CD4-positive, CD25-positive, alpha-beta regulatory T cell (primary cell): ENCODE measurements at regions not wholly inside any gene's neighbourhood (a gene's known extent, or its start where the extent isn't known, plus 50 kb on each side); places are given as distances from the start of the nearest gene placed in this dataset.

Experiments used
- ATAC-seq, 2 donors: fragments of 150-1000 bp; cut with Tn5 transposase; one replicate each; pipeline ENCODE4 v1.10.0; 2021; ENCODE audit warnings: low read depth in 2 of 2, moderate number of reproducible peaks in 2 of 2, moderate library complexity in 1 of 2
- DNase-seq, 3 donors: peaks; one replicate each; pipeline versions ENCODE4 v3.0.0 to v3.0.0-alpha.2; 2012 to 2022; ENCODE audit warnings: mixed read lengths in 1 of 3
- H3K27ac ChIP-seq: one replicate; pipeline ENCODE4 v1.7.0; 2013; ENCODE audit warnings: mild to moderate bottlenecking, low read length; ENCODE audit not compliant: insufficient read depth, poor library complexity, severe bottlenecking
- H3K27me3 ChIP-seq: one replicate; pipeline ENCODE4 v1.7.0; 2013; ENCODE audit warnings: low read length; ENCODE audit not compliant: control insufficient read depth, insufficient read depth
- H3K36me3 ChIP-seq: one replicate; pipeline ENCODE4 v1.7.0; 2013; ENCODE audit warnings: mild to moderate bottlenecking, low read length, moderate library complexity; ENCODE audit not compliant: control insufficient read depth, insufficient read depth
- H3K4me1 ChIP-seq: 2 replicates; pipeline ENCODE4 v1.7.0; 2013; ENCODE audit warnings: mild to moderate bottlenecking, low read length; ENCODE audit not compliant: insufficient read depth, control insufficient read depth, poor library complexity, severe bottlenecking
- H3K4me3 ChIP-seq: one replicate; pipeline ENCODE4 v1.7.0; 2013; ENCODE audit warnings: low read depth, mild to moderate bottlenecking, low read length, moderate library complexity
- H3K9me3 ChIP-seq, 2 experiments: 1 replicate in 1 of 2; 2 replicates in 1 of 2; pipeline ENCODE4 v1.7.0; 2013; ENCODE audit warnings: low read length in 2 of 2, mild to moderate bottlenecking in 1 of 2, moderate library complexity in 1 of 2; ENCODE audit not compliant: control insufficient read depth in 2 of 2
- H3K27ac Mint-ChIP-seq, 3 donors: one replicate each; pipeline ENCODE4 v1.8.0; 2020 to 2022; ENCODE audit warnings: mild to moderate bottlenecking in 3 of 3, mixed read lengths in 3 of 3, moderate library complexity in 2 of 3
- H3K27me3 Mint-ChIP-seq: one replicate; pipeline ENCODE4 v1.8.0; 2022; ENCODE audit warnings: mild to moderate bottlenecking, mixed read lengths
- H3K36me3 Mint-ChIP-seq: one replicate; pipeline ENCODE4 v1.8.0; 2020; ENCODE audit warnings: mixed read lengths
- H3K4me1 Mint-ChIP-seq, 4 donors: one replicate each; pipeline ENCODE4 v1.8.0; 2020 to 2022; ENCODE audit warnings: mixed read lengths in 4 of 4, mild to moderate bottlenecking in 1 of 4
- H3K4me3 Mint-ChIP-seq, 4 donors: one replicate each; pipeline ENCODE4 v1.8.0; 2020 to 2022; ENCODE audit warnings: mild to moderate bottlenecking in 4 of 4, mixed read lengths in 4 of 4, moderate library complexity in 3 of 4
- H3K9me3 Mint-ChIP-seq, 7 donors: one replicate each; pipeline ENCODE4 v1.8.0; 2020 to 2022; ENCODE audit warnings: mixed read lengths in 7 of 7, mild to moderate bottlenecking in 3 of 7, moderate library complexity in 2 of 7

DNA sequence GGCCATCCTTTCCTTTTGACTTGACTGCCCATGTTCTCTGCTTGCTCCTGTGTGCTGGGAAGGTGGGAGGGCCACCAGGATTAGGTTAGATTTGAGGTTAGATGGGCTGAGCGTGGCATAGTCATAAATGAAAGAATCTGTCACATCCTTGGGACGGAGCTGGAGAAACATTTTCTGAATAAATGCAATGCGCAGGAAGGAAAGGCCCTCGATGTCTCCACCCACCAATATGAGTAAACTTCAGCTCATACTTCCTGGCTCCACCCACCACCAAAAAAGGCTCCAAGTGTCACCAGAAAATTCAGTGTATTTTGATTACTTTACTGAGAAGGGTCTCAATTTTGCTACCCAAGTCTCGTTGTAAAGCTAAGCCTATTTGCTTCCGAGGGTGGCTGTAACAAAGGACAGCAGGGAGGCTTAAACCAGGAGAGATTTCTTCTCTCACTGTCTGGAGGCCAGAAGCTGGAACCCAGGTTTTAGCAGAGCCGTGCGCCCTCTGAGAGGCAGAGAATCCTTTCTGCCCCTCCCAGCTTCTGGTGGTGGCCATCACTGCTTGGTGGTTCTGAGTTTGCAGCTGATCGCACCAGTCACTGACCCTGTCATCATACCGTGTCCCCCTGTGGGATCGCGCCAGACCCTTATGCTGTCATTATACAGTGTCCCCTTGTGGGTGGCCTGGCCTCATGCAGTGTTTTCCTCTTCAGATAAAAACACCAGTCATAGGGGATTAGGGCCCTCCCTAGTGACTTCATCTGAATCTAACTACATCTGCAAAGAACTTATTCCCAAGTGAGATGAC is 137.8 kb downstream of the TTLL2 start:
- Mint-ChIP-seq H3K36me3 (no peaks in the 10 kb centered on the region), H3K27ac (no peak overlapping the region)

DNA sequence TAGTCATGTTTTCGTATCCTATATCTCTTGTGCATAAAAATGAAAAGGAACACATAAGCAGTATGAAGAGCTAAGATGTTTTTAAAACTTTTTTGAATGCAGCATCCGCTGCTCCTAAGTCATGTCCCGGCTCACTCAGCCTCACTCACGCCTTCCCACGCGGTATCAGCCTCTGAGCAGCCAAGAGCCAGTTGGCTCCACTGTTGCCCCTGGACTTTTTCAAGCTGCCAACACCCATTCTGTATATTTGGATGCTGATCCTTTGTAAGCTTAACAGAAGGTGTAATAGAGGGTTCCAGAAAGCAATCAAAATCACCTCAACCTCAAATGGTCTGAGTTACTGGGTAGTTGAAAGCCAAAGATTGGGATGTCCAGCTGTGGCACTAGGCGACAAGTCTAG is 139.3 kb downstream of the TTLL2 start:
- no peaks in the 10 kb centered on the region for H3K9me3 Mint-ChIP-seq

More for the DNA sequence above, 137.8 kb downstream of the TTLL2 start:
- peaks cover 3% of the 10 kb centered on the region for H3K27me3 ChIP-seq
- no peaks in the 10 kb centered on the region for H3K9me3 Mint-ChIP-seq
- DNase-seq (no peak), ATAC-seq (no peak)
- H3K4me3 ChIP-seq: no peak overlapping the region
- H3K4me3 Mint-ChIP-seq: no peak overlapping the region
- H3K27ac ChIP-seq: no peak overlapping the region
- H3K9me3 ChIP-seq: no peaks in the 10 kb centered on the region
- H3K4me1 Mint-ChIP-seq: no peaks in the 10 kb centered on the region
- no peaks in the 10 kb centered on the region for H3K4me1 ChIP-seq
- peaks cover 8% of the 10 kb centered on the region for H3K27me3 Mint-ChIP-seq
- H3K36me3 ChIP-seq: no peaks in the 10 kb centered on the region

GRCh38 chr6:167465482-167465881 is 140.6 kb downstream of the TTLL2 start:
- Mint-ChIP-seq H3K4me3 (no peak overlapping the region), H3K4me1 (no peaks in the 10 kb centered on the region), H3K27ac (no peak overlapping the region), H3K9me3 (no peaks in the 10 kb centered on the region), H3K27me3 (no peaks in the 10 kb centered on the region), H3K36me3 (no peaks in the 10 kb centered on the region)
- Histone ChIP-seq H3K27ac (no peak overlapping the region), H3K4me1 (no peaks in the 10 kb centered on the region), H3K36me3 (no peaks in the 10 kb centered on the region), H3K4me3 (no peak overlapping the region), H3K27me3 (no peaks in the 10 kb centered on the region), H3K9me3 (no peaks in the 10 kb centered on the region)
- DNase-seq: no peak
- no peak for ATAC-seq

More for the DNA sequence above, 139.3 kb downstream of the TTLL2 start:
- peaks cover 2% of the 10 kb centered on the region for H3K27me3 ChIP-seq
- no peaks in the 10 kb centered on the region for H3K4me1 ChIP-seq
- H3K4me3 ChIP-seq: no peak overlapping the region
- no peak overlapping the region for H3K27ac Mint-ChIP-seq
- H3K4me3 Mint-ChIP-seq: no peak overlapping the region
- no peak overlapping the region for H3K27ac ChIP-seq
- DNase-seq (no peak), ATAC-seq (no peak)
- no peaks in the 10 kb centered on the region for H3K36me3 ChIP-seq
- no peaks in the 10 kb centered on the region for H3K36me3 Mint-ChIP-seq
- H3K4me1 Mint-ChIP-seq: no peaks in the 10 kb centered on the region
- no peaks in the 10 kb centered on the region for H3K9me3 ChIP-seq
- peaks cover 8% of the 10 kb centered on the region for H3K27me3 Mint-ChIP-seq

- DNase-seq (no peak), ATAC-seq (no peak)
- Histone ChIP-seq H3K4me3 (no peak overlapping the region), H3K36me3 (no peaks in the 10 kb centered on the region), H3K4me1 (no peaks in the 10 kb centered on the region), H3K27ac (no peak overlapping the region), H3K27me3 (no peaks in the 10 kb centered on the region), H3K9me3 (no peaks in the 10 kb centered on the region)
- H3K4me1 Mint-ChIP-seq: no peaks in the 10 kb centered on the region
- no peaks in the 10 kb centered on the region for H3K9me3 Mint-ChIP-seq
- H3K27ac Mint-ChIP-seq: no peak overlapping the region
- no peaks in the 10 kb centered on the region for H3K36me3 Mint-ChIP-seq
- no peaks in the 10 kb centered on the region for H3K27me3 Mint-ChIP-seq
- no peak overlapping the region for H3K4me3 Mint-ChIP-seq
These were observed 142.4 kb downstream of the TTLL2 start for GRCh38 chr6:167467282-167467681.

DNA sequence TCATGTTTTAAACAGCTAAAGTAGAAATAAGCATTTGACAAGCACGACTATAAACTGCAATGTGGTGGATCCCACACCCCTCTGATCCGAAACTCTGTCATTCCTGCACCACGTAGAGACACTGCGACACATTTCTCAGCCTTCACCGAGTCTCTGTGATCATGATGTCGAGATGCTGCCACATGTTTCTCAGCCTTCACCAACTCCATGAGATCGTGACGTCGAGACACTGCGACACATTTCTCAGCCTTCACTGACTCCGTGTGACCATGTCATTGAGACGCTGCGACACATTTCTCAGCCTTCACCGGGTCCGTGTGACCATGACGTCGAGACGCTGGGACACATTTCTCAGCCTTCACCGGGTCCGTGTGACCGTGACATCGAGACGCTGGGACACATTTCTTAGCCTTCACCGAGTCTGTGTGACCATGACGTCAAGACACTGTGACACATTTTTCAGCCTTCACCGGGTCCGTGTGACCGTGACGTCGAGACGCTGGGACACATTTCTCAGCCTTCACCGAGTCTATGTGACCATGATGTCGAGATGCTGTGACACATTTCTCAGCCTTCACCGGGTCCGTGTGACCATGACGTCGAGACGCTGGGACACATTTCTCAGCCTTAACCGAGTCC is 143.0 kb downstream of the TTLL2 start:
- DNase-seq: no peak
- H3K36me3 Mint-ChIP-seq: no peaks in the 10 kb centered on the region
- H3K4me3 ChIP-seq: no peak overlapping the region
- no peak overlapping the region for H3K4me3 Mint-ChIP-seq
- H3K27ac ChIP-seq: no peak overlapping the region
- H3K27me3 Mint-ChIP-seq: no peaks in the 10 kb centered on the region
- no peaks in the 10 kb centered on the region for H3K36me3 ChIP-seq
- no peaks in the 10 kb centered on the region for H3K4me1 Mint-ChIP-seq
- no peaks in the 10 kb centered on the region for H3K9me3 ChIP-seq
- H3K27me3 ChIP-seq: no peaks in the 10 kb centered on the region
- no peak for ATAC-seq
- no peaks in the 10 kb centered on the region for H3K9me3 Mint-ChIP-seq
- H3K27ac Mint-ChIP-seq: no peak overlapping the region
- no peaks in the 10 kb centered on the region for H3K4me1 ChIP-seq

- Mint-ChIP-seq H3K4me3 (no peak overlapping the region), H3K9me3 (no peaks in the 10 kb centered on the region), H3K27ac (no peak overlapping the region), H3K27me3 (no peaks in the 10 kb centered on the region), H3K36me3 (no peaks in the 10 kb centered on the region), H3K4me1 (no peaks in the 10 kb centered on the region)
- Histone ChIP-seq H3K4me1 (no peaks in the 10 kb centered on the region), H3K27me3 (no peaks in the 10 kb centered on the region), H3K4me3 (no peak overlapping the region), H3K36me3 (no peaks in the 10 kb centered on the region), H3K9me3 (no peaks in the 10 kb centered on the region), H3K27ac (no peak overlapping the region)
- DNase-seq: no peak
- no peak for ATAC-seq
These were observed 144.2 kb downstream of the TTLL2 start for GRCh38 chr6:167469101-167469500.

GRCh38 chr6:167469672-167470071 is 144.8 kb downstream of the TTLL2 start:
- H3K4me3 ChIP-seq: no peak overlapping the region
- Mint-ChIP-seq H3K4me3 (no peak overlapping the region), H3K36me3 (no peaks in the 10 kb centered on the region), H3K27me3 (no peaks in the 10 kb centered on the region), H3K9me3 (no peaks in the 10 kb centered on the region), H3K4me1 (no peaks in the 10 kb centered on the region), H3K27ac (no peak overlapping the region)
- H3K27me3 ChIP-seq: no peaks in the 10 kb centered on the region
- ATAC-seq (no peak), DNase-seq (no peak)
- no peaks in the 10 kb centered on the region for H3K36me3 ChIP-seq
- H3K4me1 ChIP-seq: no peaks in the 10 kb centered on the region
- no peak overlapping the region for H3K27ac ChIP-seq
- no peaks in the 10 kb centered on the region for H3K9me3 ChIP-seq
